Gastroesophageal sphincter (tissue), 4 donors: ENCODE measurements at regions not wholly inside any gene's neighbourhood (a gene's known extent, or its start where the extent isn't known, plus 50 kb on each side); places are given as distances from the start of the nearest gene placed in this dataset.

Source experiments
- ATAC-seq: fragments of 150-250 bp; one replicate; pipeline ENCODE4 v1.9.1; 2016; ENCODE audit warnings: mild to moderate bottlenecking, moderate library complexity
- H3K27ac ChIP-seq, 4 donors: fragments of 200-600 bp; sonication (generic) in 3 of 4; 1 replicate in 3 of 4; 2 replicates in 1 of 4; pipeline ENCODE4 v1.5.1; 2016 to 2019
- H3K27me3 ChIP-seq: fragments of 200-600 bp; sonication (generic); one replicate; pipeline ENCODE4 v1.5.1; 2019
- H3K36me3 ChIP-seq, 2 donors: fragments of 200-600 bp; sonication (generic); one replicate each; pipeline ENCODE4 v1.5.1; 2019; ENCODE audit warnings: control low read depth in 1 of 2
- H3K4me1 ChIP-seq, 3 donors: fragments of 200-600 bp; sonication (generic); 1 replicate in 2 of 3; 2 replicates in 1 of 3; pipeline ENCODE4 v1.5.1; 2016 to 2019; ENCODE audit warnings: control low read depth in 2 of 3
- H3K4me3 ChIP-seq, 2 donors: fragments of 200-600 bp; sonication (generic); one replicate each; pipeline ENCODE4 v1.5.1; 2019; ENCODE audit warnings: mild to moderate bottlenecking in 1 of 2, moderate library complexity in 1 of 2
- H3K9me3 ChIP-seq, 3 donors: fragments of 200-600 bp; sonication (generic); one replicate each; pipeline ENCODE4 v1.5.1; 2017 to 2019; ENCODE audit warnings: control low read depth in 2 of 3
- EP300 ChIP-seq: sonication (generic); formaldehyde crosslinking; IDR thresholded peaks from one replicate; pipeline ENCODE4 v1.6.1; 2017; ENCODE audit warnings: antibody characterized with exemption, mild to moderate bottlenecking
- POLR2A ChIP-seq, 2 donors: fragments of 450-650 bp; IDR thresholded peaks; one replicate each; pipeline ENCODE4 v1.6.1; 2017; ENCODE audit warnings: antibody characterized with exemption in 2 of 2, mild to moderate bottlenecking in 2 of 2, moderate library complexity in 1 of 2
- POLR2AphosphoS5 ChIP-seq: sonication (generic); formaldehyde crosslinking; IDR thresholded peaks from one replicate; pipeline ENCODE4 v1.6.1; 2017; ENCODE audit warnings: antibody characterized with exemption
- WGBS, 2 donors: methylation state at CpG; one replicate each; pipeline ENCODE4 v1.1.5; 2018; ENCODE audit warnings: low coverage in 1 of 2; 5-methylcytosine and 5-hydroxymethylcytosine counted together
- TF ChIP-seq, protein P1 (sequence below), 4 experiments: fragments of 200-600 bp in 2 of 4; fragments of 450-650 bp in 2 of 4; sonication (generic) in 1 of 4; IDR thresholded peaks; one replicate each; pipeline ENCODE4 v1.5.1; 2017 to 2019; ENCODE audit warnings: antibody characterized with exemption in 4 of 4, mild to moderate bottlenecking in 2 of 4, moderate library complexity in 2 of 4

DNA sequence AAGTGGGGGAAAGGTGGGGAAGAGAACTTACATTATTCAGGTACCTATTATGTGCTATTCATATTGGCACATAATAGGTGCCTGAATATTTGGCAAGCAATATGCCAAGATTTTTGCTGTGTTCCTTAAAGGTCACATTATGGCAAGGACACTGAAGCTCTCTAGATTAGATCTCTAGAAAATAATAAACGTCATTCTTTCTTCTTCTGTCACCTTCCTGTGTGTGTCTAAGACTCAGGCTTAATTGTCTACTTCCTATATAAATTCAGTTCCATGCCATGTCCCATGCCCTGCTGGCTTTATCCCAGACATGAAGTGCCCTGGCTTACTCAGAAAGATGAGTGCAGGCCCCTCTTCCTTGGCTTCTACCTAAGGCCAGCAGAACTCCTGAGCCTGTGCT, 191.1 kb upstream of the CTAGE1 start:
- no peaks in the 10 kb centered on the region for H3K27me3 ChIP-seq
- TF ChIP-seq POLR2A (IDR thresholded peaks at IDR 0.05), result no peak
- no peak for TF ChIP-seq EP300
- TF ChIP-seq, protein P1, sequence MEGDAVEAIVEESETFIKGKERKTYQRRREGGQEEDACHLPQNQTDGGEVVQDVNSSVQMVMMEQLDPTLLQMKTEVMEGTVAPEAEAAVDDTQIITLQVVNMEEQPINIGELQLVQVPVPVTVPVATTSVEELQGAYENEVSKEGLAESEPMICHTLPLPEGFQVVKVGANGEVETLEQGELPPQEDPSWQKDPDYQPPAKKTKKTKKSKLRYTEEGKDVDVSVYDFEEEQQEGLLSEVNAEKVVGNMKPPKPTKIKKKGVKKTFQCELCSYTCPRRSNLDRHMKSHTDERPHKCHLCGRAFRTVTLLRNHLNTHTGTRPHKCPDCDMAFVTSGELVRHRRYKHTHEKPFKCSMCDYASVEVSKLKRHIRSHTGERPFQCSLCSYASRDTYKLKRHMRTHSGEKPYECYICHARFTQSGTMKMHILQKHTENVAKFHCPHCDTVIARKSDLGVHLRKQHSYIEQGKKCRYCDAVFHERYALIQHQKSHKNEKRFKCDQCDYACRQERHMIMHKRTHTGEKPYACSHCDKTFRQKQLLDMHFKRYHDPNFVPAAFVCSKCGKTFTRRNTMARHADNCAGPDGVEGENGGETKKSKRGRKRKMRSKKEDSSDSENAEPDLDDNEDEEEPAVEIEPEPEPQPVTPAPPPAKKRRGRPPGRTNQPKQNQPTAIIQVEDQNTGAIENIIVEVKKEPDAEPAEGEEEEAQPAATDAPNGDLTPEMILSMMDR (IDR thresholded peaks at IDR 0.05), result no peak
- no peak for TF ChIP-seq POLR2AphosphoS5
- 22 to 27% methylated on average over 1 of the region's 1 CpG for WGBS, 2 donors

GRCh38 chr18:22609642-22610041, 191.9 kb upstream of the CTAGE1 start:
- TF ChIP-seq POLR2AphosphoS5 (no peak), POLR2A (IDR thresholded peaks at IDR 0.05) (no peak), EP300 (no peak)
- TF ChIP-seq, protein P1 (IDR thresholded peaks at IDR 0.05), result no peak
- H3K4me3 ChIP-seq, result no peak overlapping the region
- WGBS, 2 donors, result 10% methylated on average over 5 of the region's 5 CpGs; no CpG with 5 or more reads in 1 of the 2 donors
- H3K36me3 ChIP-seq, result no peaks in the 10 kb centered on the region
- H3K4me1 ChIP-seq, result peaks cover 0 to 41% (median 4%) of the 10 kb centered on the region in 3 donors
- H3K27ac ChIP-seq, result peak overlapping the region in 3 of 4 donors; percentile 5 to 61 (median 36)
- H3K9me3 ChIP-seq, result no peaks in the 10 kb centered on the region
- H3K27me3 ChIP-seq, result no peaks in the 10 kb centered on the region
- ATAC-seq, result peak; percentile 23

More for the DNA sequence above, 191.1 kb upstream of the CTAGE1 start:
- Histone ChIP-seq H3K36me3 (no peaks in the 10 kb centered on the region), H3K9me3 (no peaks in the 10 kb centered on the region), H3K4me3 (no peak overlapping the region), H3K27ac (peak overlapping the region in 2 of 4 donors; percentile 36 to 61), H3K4me1 (peaks cover 0 to 49% (median 4%) of the 10 kb centered on the region in 3 donors)
- no peak for ATAC-seq

DNA sequence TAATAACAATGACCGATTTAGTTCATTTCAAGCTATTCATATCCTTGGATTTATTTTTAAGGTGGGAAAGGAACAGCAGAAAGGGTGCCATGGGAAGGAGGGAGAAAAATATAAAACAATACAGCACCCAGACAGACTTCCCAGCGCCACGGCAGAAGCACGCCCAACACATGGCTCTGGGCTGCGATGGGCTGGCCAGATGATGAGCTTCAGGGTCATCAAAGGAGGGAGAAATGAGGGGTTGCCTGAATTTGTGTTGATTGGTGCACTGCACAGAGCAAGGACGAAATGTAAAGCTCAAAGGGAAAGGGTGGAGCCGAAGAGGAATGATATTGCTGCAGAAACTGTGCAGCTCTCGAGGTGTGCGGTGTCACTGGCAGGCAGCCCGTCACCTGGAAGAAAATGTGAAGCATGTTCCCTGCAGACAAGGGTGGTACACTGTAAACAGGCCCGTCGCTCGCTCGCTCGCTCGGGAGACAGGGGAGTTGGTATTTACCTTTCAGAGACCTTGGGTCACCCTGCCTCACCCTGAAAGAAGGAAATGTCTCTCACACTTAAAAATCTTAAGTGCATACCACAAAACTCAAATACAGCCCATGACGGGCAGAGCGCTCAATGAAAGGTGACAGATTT, 195.5 kb upstream of the CTAGE1 start:
- Histone ChIP-seq H3K4me1 (peaks cover 0 to 24% (median 4%) of the 10 kb centered on the region in 3 donors), H3K36me3 (no peaks in the 10 kb centered on the region), H3K4me3 (no peak overlapping the region), H3K27me3 (no peaks in the 10 kb centered on the region), H3K9me3 (no peaks in the 10 kb centered on the region), H3K27ac (no peak overlapping the region)
- ATAC-seq, result no peak
- TF ChIP-seq POLR2AphosphoS5, result no peak
- TF ChIP-seq, protein P1 (IDR thresholded peaks at IDR 0.05), result no peak
- no peak for TF ChIP-seq POLR2A (IDR thresholded peaks at IDR 0.05)
- no peak for TF ChIP-seq EP300
- WGBS, 2 donors, result 85 to 90% methylated on average over 4 to 18 of the region's 18 CpGs

- Histone ChIP-seq H3K27ac (no peak overlapping the region), H3K27me3 (no peaks in the 10 kb centered on the region), H3K36me3 (no peaks in the 10 kb centered on the region), H3K9me3 (no peaks in the 10 kb centered on the region), H3K4me1 (peaks cover 0 to 18% (median 4%) of the 10 kb centered on the region in 3 donors), H3K4me3 (no peak overlapping the region)
- TF ChIP-seq POLR2A (IDR thresholded peaks at IDR 0.05) (no peak), EP300 (no peak), POLR2AphosphoS5 (no peak)
- TF ChIP-seq, protein P1 (IDR thresholded peaks at IDR 0.05), result no peak
- WGBS, 2 donors, result 68 to 80% methylated on average over 1 to 3 of the region's 3 CpGs
- no peak for ATAC-seq
These were observed 196.1 kb upstream of the CTAGE1 start for GRCh38 chr18:22613788-22614187.

GRCh38 chr18:22623513-22623912, 205.8 kb upstream of the CTAGE1 start:
- Histone ChIP-seq H3K27ac (no peak overlapping the region), H3K4me3 (no peak overlapping the region), H3K9me3 (no peaks in the 10 kb centered on the region), H3K36me3 (no peaks in the 10 kb centered on the region), H3K4me1 (no peaks in the 10 kb centered on the region), H3K27me3 (no peaks in the 10 kb centered on the region)
- WGBS, 2 donors, result 92 to 95% methylated on average over 3 to 5 of the region's 5 CpGs
- no peak for TF ChIP-seq POLR2AphosphoS5
- no peak for TF ChIP-seq POLR2A (IDR thresholded peaks at IDR 0.05)
- TF ChIP-seq, protein P1 (IDR thresholded peaks at IDR 0.05), result no peak
- no peak for TF ChIP-seq EP300
- no peak for ATAC-seq
